Activated CD4-positive, alpha-beta T cell treated with anti-CD3 and anti-CD28 coated beads for 4 hours (primary cell): ENCODE measurements at regions not wholly inside any gene's neighbourhood (a gene's known extent, or its start where the extent isn't known, plus 50 kb on each side); places are given as distances from the start of the nearest gene placed in this dataset.
"Not testable (repeated sequence)": the region's sequence is repeated elsewhere in the genome, so short reads cannot be mapped to it uniquely, and the experiment has no call there.

Experiments used
- DNase-seq, 2 donors: peaks; one replicate each; pipeline ENCODE4 v3.0.0-alpha.2; 2020

DNA sequence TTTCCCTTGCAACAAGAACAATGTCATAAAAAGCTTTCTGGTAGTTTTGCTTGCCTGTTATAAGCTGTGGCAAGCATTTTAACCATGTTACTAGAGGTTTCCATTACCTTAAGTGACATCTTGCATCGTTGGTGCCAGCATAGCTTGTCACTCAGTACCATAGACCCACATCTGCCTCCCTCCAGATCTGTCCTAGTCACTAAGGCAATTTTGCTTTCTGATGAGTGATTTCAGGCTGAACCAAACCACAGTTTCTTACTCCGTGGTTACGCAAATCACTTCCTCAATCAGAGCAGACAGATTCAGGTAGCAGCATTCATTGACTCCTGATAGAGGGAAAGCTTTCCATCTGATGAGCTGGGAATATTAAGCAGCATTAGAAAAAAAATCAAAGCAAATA lies 1057.5 kb upstream of the FAM98A start:
- DNase-seq = no peak

DNA sequence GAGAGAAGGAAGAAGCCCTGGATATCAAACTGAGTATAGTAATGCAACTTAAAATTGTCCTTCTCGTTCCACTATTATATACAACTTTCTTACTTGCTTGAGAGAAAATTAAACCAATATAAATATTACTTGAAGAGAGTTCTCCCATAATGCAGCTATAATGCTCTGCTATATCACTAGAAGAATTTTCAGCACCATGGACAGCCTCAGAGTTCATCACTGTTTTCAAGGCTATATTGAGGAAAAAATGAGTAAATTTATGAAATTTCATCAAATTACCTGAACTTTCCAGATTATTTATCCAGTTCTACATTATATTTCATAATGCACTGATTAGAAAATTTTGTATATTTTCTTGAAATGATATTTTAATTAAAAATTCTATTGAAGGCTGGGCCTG lies 1053.5 kb upstream of the FAM98A start:
- no peak for DNase-seq

- DNase-seq = no peak
These were observed 1047.8 kb upstream of the FAM98A start for GRCh38 chr2:34646901-34647300.

GRCh38 chr2:34632327-34632726 lies 1033.2 kb upstream of the FAM98A start:
- DNase-seq = no peak

- DNase-seq = no peak
These were observed 1027.9 kb upstream of the FAM98A start for GRCh38 chr2:34627003-34627402.

GRCh38 chr2:34604164-34604563 lies 1005.1 kb upstream of the FAM98A start:
- no peak for DNase-seq

GRCh38 chr2:34602262-34602661 lies 1003.2 kb upstream of the FAM98A start:
- DNase-seq = no peak

- DNase-seq = no peak
These were observed 1002.5 kb upstream of the FAM98A start for GRCh38 chr2:34601561-34601960.

DNA sequence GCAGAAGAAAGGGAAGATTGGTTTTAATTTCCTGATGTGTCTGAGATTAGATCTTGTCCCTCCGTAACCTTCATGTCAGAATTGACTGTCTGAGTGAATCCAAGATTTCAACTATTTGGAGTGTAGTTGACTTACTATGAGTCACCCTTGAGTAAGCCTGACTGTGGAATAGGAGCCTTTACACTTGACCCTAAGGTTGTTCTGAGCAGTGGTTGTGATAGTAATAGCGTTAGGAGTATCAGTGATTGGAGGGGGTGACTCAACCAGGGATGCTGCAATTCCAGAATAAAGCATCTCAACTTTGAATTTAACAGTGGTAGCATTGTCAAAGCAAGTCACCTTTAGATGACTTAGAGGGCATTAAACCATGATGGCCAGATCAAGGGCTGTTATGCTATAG lies 979.5 kb upstream of the FAM98A start:
- no peak for DNase-seq

GRCh38 chr2:34570266-34570872 lies 971.3 kb upstream of the FAM98A start:
- DNase-seq = no peak

DNA sequence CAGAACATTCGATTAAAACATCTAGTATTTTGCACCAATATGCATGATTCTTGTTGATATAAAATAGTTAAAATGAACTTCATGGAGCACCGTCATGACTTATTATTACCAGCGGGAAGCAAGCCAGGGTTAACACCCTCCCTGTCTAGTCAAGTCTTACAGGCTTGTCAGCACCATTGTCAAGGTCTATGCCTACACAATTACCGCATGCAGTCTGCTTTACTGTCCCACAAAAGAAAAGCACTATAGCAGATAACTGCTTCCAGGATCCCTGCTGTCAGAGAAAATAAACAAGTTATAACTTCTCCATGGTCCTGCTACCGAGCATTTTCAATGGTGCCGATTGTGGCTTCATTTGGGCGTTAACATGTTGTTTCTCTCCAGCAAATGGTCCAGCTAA lies 968.0 kb upstream of the FAM98A start:
- no peak for DNase-seq

DNA sequence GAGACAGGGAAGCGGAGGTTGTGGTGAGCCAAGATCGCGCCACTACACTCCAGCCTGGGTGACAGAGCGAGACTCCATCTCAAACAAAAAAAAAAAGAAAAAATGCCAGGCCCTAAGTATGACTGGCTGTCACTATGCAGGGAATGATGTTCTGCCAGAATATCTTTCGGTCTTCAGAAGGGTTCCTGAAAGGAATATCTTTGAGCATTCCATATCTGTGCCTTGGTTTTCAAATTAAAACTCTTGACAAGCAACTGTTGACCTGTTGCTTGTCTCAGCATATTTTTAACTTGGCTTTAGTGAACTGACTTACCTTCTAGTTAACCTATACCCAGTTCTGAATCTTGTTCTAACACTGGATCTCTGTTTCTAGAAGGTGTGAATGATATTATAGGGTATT lies 953.2 kb upstream of the FAM98A start:
- DNase-seq = no peak

DNA sequence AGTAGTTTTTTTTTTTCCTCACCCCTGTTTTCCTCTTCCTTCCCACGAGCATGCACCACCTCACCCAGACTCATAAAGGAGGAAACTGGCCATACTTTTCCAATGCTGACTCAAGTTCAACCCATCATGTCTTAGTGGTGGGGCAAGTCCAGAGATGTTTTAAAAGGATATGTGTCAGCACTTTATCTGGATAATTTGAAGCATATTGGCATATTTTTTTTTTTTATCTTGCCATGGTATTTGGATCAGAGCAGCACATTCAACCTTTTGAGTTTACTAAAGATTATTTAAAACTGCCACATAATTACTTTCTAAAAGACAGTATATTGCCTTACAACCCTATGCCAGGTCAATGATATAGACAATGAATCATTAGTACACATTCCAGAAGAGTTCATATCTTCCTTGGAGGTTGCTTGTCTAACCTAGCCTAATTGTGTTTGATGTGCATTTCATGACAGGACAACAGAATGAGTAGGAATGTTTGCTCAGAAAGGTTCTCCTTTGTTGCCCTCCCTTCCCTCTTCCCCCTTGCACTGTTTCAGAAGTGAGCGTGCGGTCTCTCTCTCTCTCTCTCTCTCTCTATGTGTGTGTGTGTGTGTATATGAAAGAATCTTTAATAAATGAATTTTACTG lies 950.7 kb upstream of the FAM98A start:
- DNase-seq = no peak

- no peak for DNase-seq
These were observed 948.8 kb upstream of the FAM98A start for GRCh38 chr2:34547900-34548299.

GRCh38 chr2:34547340-34547739 lies 948.2 kb upstream of the FAM98A start:
- DNase-seq = no peak

- DNase-seq = no peak
These were observed 946.5 kb upstream of the FAM98A start for GRCh38 chr2:34545486-34546136.

- no peak for DNase-seq
These were observed 935.7 kb upstream of the FAM98A start for GRCh38 chr2:34534761-34535160.

GRCh38 chr2:34534341-34534740 lies 935.2 kb upstream of the FAM98A start:
- DNase-seq = no peak

DNA sequence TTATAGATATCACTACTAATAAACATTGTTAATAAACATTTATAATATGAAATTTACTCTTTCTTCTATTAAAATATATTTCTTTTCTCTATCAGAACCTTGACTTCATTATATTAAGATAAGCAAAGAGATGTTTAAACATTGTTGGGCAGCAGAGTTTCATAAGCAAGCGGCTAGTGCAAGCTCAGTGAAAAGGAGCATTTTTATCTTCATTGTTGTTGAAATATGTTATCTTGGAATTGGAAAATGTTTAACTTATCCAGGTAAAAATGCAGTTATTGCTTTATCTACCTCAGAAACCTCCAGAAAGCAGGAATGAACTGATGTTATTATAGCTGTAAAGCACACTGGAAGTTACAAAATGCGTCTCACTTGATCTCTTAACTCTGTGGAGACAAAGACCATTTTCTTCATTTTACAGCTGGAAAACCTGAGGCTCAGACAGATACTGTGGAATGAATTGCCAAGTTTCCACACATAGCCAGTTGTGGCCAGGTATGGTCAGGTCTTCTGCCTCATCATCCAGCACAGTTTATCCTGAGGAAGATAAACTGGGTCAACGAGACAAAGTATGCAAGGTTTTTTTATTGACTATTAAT lies 934.6 kb upstream of the FAM98A start:
- DNase-seq = no peak

GRCh38 chr2:34529965-34530364 lies 930.9 kb upstream of the FAM98A start:
- DNase-seq = no peak

DNA sequence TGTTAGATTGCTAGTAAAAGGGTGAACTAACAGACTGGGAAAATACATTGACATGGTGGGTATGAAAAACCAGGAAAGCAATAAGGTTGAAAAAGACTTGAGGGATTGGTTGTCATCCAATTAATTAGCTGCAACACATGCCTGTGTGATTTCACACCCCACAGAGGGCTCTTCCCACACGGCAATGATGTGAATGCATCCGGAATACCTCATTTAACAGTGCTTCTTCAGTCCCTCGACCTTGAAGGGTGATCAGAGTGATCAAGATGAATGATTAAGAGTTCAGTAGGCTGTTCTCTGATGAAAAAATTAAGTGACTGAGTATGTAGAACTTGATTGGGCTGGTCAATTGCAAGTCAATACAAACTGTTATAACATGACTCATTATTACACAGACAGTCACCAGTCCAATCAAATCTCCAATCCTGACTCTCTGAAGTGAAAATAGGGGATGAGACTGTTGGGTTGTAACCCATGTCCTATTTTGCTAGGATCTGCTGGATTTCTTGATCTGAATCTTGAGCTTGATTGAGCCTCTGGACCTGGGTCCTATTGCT lies 924.9 kb upstream of the FAM98A start:
- no peak for DNase-seq

GRCh38 chr2:34519659-34520058 lies 920.6 kb upstream of the FAM98A start:
- no peak for DNase-seq

DNA sequence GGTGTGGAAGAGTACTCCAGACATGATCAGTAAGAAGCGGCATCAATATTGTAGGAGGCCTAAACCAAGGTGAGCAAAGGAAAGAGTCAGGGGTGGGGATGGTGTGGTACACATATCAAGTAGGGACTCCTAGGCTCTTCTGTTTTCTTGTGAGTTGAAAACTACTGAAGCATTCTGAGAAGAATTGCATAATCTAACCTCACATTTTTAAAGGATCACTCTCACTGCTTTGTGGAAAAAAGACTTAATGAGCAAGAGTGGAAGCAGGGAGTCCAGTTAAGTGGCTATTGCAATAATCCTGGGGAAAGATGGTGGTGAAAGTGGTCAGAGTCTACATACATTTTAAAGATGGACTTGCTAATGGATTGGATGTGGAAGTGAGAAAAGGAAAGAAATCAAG lies 899.5 kb upstream of the FAM98A start:
- DNase-seq = no peak

DNA sequence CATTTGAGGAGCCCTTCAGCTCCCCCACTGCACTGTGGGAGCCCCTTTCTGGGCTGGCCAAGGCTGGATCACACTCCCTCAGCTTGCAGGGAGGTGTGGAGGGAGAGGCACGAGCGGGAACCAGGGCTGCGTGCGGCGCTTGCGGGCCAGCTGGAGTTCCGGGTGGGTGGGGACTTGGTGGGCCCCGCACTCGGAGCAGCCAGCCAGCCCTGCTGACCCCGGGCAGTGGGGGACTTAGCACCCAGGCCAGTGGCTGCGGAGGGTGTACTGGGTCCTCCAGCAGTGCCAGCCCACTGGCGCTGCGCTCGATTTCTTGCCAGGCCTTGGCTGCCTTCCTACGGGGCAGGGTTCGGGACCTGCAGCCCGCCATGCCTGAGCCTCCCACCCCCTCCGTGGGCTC lies 895.1 kb upstream of the FAM98A start:
- DNase-seq = not testable (repeated sequence)
